HG03175 (cell line): ENCODE measurements at regions not wholly inside any gene's neighbourhood (a gene's known extent, or its start where the extent isn't known, plus 50 kb on each side); places are given as distances from the start of the nearest gene placed in this dataset.

Experiments used
- ATAC-seq: cut with Tn5 transposase; IDR thresholded peaks from one replicate; pipeline ENCODE4 v1.9.1; 2021; ENCODE audit warnings: mild to moderate bottlenecking, moderate library complexity; ENCODE audit not compliant: unreplicated experiment

DNA sequence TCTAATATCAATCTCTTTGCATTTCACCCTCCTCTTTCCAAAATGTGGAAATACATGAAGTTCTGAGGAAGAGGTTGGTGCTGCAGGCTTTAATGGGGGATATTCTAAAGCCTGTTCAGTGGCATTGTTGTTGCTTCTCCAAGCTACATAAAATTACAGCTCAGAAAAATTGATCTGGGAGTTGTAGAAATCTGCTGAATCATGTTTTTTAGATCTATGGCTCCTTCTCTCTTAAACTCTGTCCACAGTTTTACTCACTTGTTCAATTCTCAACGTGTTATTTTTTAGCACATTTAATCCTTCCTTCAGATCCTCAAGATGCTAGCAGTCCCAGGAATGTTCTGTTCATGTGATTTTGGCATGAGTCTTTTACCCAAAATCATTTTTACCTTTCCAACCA, 949.5 kb upstream of the ADGRL3 start:
- ATAC-seq, result no peak

DNA sequence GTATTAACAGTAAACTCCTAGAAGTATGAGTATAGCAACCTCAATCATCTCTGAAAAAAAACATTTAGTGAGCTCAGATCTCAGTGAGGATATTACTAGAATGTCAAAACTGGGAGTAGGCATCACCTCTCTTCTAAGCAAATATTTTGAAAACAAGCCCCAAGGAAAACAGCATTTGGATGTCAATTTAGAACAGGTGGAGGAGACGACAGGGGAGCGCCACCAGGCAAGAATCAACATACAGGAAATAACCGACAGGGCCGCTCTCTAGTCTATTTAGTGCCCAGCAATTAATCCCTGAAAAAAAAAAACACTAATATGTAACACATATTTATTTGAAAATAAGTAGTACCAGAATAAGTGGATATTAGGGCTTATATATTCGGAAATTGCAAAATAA, 940.3 kb upstream of the ADGRL3 start:
- no peak for ATAC-seq

DNA sequence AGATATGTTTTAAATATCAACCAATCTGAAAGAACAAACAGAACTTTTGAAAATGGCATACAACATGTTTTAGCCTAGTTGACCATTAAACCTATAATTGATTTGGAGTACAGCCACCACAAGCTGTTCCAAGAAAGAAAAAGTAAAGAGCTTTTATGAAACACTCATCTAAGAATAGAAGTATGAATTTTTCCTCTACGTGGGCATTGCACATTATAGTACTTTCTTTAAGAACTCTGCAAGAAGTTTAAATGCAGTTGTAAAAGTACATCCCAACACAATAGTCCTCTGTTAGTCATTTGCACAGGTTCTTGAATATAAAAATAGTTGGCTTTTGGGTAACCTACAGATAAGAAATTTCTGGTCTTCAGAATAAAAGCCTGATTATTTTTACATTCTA, 933.6 kb upstream of the ADGRL3 start:
- ATAC-seq, result no peak

DNA sequence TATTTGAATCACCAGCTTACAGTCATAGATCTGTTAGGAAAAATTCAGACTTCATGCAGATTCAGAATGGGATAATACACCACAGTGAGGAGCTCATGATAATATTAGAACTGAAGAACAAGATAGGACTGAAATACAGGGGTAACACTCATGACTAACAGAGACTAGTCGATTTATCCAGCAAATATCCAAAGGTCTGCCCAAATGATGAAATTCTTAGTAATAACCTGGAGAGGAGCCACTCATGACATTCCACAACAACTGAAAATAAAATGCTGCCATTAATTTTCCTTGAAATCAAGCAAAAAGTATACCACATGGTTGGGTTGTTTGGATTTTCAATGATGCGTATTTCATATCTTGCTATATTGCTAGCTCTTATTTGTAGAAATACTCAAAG, 903.7 kb upstream of the ADGRL3 start:
- no peak for ATAC-seq

DNA sequence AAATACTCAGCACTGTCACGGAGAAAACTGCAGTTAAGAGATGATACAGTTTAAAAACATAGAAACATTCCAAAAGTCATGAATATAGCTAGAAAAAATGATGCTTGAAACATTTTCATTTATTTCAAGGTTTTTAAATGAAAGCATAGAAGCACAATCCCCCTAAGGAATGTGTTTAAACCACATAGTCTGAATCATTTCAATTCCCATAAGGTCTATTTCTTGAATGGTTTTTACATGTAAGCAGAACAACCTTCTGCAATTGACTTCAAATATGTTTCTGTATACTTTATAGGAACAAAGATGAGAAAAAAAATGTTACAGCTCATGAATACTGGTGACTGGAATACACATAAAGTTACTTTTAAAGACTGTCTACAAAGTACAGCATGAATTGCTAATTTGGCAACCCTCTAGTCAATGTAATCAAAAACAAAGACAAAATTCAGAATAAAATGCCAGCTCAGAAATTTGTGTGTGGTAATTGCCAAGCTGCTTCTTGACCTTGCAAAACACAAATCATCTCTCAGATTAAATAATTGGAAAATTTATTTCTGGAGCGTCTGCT, 886.4 kb upstream of the ADGRL3 start:
- no peak for ATAC-seq

DNA sequence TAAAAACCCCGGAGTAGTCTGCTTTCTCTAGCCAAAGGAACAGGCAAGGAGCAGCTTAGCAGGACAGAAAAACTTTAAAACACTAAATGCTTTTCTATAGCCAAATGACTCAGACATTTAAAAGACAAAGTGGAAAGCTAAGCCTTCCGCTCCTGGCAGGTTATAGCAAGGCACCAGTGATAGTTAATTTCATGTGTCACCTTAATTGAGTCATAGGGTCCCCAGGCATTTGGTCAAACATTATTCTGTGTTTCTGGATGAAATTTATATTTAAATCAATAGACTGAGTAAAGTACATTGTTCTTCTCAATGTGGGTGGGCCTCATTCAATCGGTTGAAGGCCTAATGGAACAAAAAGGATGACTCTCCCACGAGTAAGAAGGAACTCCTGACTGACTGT, 885.7 kb upstream of the ADGRL3 start:
- no peak for ATAC-seq

DNA sequence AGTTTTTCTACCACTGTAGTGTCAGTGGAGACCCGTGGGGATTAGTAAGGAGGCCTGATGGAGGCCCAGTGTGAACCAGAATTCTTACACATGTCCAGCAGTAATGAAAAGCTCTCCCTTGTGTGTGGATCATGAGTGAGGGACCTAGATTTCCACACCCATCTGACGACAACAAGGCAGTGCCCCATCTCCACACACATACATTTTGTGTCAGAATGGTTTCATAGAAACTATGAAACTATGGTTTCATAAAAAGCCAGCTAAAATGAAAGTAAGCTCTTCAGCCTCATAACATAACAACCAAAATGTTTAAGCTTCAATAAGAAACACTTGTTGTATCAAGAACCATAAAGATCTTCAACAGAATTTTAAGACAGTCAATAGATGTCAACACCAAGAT, 884.5 kb upstream of the ADGRL3 start:
- ATAC-seq, result no peak

DNA sequence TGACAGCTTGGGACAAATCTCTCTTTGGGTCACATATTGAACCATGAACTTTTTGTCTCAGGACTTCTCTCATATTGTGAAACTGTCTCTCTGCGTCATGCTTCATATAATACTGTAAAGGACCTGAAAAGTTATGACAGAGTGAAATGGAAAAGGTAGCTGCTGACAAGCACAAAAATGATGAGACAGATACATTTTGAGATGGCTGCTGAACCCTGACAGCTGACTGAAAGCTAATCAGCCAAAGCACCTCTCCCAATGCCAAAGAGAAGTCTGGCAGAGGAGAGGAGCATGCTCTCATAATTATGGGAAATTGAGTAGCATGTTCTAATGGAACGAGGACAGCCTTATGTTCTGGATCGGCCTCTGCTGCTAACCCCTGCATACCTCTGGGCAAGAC, 873.4 kb upstream of the ADGRL3 start:
- no peak for ATAC-seq

DNA sequence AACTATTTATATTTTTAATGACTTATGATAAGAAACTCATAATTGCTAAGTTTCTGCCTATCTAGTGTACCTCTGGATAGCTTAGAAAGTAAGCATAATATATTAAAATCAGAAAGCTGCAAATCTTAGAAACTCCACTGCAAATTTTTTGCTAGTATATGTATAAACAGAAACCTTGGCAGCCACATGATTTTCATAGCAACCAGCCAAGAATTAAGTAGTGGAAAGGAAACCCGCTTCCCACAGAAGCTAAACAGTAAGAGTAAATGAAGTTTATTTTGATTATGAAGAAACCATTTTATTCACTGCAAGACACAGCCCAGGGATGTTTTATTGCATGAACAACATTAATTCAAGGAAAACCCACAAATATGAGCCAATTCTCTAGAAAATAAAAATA, 872.5 kb upstream of the ADGRL3 start:
- ATAC-seq, result no peak

DNA sequence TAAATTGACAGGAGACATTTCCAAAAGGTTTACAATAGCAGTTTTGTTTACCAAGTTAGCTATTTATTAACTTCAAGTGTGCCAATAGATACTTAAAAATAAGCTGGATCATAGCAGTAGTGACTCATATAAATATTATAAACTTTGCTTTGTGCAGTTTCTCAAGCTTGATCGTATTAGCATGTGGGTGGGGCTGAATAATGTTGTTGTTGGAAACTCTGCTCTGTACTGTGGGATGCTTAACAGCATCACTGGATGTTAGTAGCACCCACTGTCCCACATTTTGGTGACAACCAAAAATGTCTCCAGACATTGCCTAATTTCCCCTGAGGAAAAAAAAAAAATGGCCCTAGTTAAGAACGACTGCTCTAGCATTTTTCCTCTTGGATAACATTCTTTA, 855.2 kb upstream of the ADGRL3 start:
- no peak for ATAC-seq

DNA sequence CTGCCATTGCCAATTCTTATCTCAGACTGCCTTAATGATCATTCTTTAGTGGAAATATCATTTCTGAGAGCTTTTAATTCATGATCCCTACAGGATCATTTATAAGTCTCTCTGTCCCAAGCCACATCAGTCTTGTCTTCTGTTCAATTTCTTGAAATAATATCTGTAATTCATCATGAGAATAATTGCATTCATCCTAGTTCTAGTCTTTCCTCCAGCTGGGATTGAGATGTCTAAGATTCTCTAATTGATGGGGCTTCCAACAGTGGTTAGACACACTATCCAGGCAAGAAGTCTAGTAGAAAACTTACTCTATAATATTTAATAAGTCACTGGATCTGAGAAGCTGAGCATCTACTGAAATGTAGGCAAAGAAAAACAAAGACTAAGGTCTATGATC, 854.7 kb upstream of the ADGRL3 start:
- ATAC-seq, result no peak

DNA sequence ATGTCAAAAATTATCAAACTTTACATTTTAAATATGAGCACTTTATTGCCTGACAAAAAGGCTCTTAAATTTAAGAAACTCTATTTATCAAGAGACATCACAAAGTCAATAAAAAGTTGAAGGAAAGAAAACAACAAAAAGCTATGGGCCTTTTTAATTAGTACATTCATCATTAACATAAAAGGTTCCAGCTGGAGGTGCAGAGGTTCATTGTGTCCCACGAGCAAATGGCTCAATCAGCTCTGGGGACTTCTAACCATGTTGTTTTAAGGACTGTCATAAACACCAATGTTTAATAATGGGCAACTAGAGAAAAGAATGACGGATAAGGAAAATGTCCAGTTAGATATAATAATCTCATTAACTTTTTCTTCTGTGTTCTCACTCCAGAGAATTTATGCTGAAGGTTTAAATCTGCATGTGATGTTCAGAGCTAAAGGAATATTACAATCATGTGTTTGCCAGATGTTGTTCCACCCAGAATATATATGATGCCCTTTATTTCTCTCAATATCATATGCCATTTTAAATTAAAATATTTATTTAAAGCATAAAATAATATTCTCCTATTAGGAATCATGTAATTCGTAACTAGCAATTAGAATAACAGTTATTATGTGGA, 840.3 kb upstream of the ADGRL3 start:
- no peak for ATAC-seq

DNA sequence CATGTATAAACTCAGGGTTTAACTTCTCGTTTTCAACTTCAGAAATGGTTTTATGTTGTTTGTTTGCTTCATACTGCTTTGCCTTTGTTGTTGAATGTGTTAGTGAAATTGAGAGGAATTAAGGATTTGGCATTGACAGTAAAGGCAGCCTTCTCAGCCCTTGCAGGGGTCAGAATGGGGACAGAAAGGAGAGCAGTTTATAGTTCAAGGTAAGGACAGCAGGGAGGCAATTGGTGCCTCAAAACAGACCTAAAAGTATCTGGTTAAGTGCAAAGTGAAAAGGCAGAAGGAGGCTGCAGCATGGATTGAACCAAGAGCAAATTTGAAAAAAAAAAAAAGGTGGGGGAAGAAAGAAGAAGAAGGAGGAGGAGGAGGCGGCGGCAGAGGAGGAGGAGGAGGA, 835.0 kb upstream of the ADGRL3 start:
- ATAC-seq, result no peak

DNA sequence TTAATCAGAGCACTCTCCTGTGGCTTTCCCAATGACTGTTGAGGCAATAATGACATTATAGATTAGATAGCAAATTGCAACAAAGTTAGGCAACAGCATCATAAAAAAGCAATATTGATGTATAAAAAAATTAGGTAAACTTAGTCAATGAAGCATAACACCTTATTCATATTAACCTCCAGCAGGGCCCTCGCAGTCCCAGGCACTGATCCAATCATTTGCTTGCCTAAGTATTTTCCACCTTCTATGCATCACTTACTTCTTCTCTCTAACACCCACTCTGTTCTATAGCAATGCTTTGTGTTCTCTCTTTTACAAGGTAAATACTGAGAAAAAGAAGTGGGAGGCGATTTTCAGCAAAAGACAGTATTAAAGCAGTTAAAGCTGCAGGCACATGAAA, 833.5 kb upstream of the ADGRL3 start:
- no peak for ATAC-seq

DNA sequence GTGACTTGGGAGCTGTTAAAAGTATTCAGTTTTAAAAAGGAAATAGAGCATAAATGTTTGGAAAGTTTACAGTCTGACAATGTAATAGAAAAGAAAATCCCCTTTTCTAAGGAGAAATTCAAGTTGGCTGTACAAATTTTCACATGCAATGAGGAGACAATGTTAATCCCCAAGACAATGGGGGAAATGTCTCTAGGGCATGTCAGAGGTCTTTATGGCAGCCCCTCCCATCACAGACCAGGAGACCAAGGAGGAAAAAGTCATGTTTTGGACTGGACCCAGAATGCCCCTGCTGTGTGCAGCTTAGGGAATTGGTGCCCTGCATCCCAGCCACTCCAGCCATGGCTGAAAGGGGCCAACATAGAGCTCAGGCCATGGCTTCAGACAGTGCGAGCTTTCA, 831.1 kb upstream of the ADGRL3 start:
- ATAC-seq, result no peak

DNA sequence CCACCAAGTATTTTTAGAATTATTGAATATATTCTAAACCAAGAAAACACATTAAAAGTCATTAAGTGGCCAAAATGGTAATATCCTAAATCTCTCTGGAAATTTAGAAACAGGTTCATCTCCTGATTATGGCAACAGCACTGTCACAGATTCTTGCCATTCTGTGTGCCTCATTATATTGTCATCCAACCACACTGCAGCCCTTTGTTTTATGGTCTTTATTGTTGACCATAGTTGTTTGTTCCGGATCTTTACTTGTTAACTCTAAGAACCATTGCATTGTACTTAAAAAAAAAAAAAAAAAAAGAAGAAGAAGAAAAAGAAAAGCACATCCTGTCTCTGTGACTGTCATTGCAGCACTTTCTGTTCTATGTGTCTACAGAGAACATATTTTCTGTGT, 822.1 kb upstream of the ADGRL3 start:
- ATAC-seq, result no peak

DNA sequence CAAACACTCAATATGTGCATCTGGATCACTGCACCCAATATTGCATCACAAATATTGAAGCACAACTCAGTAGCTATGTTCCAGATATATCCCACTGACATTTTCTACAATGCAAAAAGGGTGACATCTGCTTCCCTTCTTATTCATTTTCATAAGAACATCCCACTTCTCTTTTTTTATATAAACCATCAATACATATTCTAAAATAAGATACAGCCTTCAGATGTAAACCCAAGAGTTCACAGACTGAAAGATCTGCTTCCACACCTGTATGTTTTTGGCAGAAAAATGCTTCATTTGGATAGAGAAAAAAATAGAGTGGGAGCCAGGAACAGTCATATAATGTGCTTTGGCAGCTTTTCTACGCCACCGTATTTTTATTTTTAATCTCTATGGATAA, 815.6 kb upstream of the ADGRL3 start:
- no peak for ATAC-seq

DNA sequence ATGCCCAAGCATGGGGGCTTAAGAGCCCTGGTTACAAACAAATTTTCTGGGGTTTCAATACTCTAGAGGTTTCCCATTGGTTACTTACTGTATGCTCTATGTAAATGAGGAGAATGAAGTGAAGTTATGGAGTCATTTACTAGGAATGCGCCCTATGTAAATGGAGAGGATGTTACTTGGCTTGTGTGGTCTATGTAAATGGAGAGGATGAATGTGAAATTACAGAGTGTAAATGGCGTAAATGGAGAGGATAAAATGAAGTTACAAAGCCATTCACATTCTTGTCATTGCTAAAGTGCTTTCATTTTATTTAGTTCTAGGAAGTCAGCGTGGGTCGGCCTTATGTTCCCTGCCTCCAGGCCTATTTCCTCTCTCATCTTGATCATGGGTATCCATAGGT, 810.5 kb upstream of the ADGRL3 start:
- no peak for ATAC-seq

DNA sequence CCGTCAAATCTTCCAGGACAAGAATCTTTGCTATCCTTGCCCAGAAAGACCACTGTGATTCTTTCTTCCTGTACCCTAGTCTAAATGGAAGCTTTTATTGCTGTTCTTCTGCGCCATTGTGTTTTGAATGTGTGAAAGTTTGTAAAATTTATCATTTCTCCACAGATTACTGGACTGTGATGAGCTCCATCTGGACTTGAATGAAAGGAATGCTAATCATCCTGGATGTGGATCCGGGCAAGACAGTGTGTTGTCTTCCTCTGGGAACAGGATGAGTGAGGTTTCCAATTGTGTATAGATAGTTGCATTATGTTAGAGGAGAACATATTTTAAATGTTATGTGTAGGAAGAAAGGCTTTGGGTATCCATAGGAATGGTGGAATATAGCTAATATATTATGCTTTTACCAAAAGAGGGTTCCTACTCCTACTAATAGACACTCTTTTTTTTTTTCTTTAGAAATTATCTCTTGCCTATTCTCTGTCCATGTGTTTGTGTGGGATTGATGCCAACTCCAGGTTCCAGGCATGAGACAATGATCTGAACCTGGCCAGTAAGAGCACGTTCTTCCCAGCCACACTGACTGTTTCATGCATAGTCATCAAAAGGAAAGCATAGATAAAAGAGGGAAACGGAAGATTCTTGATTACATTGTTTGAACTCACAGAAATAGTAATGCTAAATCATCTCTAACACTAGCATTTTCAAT, 803.6 kb upstream of the ADGRL3 start:
- no peak for ATAC-seq

DNA sequence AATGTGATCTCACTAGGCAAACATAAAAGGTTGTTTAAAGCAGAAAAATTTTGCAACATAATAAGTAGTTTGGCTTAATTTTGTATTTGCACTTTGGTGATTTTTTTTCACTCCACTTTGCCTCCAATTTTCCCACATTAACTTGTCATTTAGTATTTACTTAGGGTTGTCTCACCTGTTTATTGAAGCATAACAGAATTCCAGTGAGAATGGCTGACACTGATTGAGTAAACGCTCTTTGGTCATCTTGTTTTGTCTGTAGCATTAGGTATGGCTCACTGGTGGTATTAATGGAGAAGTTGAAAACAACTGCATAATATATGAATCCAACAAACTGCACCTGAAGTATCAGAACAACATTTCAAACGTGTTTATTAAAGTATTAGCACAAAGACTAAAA, 799.5 kb upstream of the ADGRL3 start:
- ATAC-seq, result no peak

DNA sequence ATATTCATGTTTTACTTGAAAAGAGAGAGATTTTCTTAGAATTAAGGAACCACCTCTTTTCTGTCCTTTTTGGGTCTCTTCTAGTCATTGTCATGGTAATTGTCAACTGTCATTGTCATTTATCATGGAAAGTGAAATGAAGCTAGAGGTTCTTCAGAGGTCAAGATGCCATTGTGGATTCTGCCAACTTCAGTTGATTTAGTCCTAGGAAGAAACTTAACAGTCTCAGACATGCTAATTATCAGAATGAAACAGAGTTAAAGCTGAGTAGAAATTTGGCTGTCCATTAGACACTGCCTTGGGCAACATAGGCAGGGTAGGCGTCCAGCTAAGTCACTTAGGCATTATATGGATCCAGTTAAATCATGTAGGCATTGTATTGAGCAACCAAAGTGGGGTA, 796.1 kb upstream of the ADGRL3 start:
- no peak for ATAC-seq

DNA sequence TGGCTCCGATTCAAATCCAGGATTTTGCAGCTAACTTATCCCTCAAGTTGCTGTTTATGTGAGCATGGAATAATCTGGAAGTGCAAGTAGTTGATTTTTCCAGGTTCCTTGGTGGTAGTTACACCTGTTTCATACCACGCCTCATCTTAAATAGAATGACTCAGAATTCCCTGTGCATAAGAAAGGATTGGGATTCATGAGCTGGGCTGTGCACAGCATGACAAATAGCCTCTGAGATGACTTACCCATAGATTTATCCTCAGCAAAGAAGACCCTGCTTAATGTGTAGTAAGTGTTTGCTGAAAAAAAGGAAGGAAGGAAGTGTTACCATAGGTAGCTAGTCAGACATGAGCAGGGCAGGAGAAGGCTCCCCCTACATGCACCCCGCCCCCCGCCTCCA, 777.7 kb upstream of the ADGRL3 start:
- no peak for ATAC-seq
